WTC11 (cell line): ENCODE measurements at regions not wholly inside any gene's neighbourhood (a gene's known extent, or its start where the extent isn't known, plus 50 kb on each side); places are given as distances from the start of the nearest gene placed in this dataset.

Experiments used
- ATAC-seq: fragments of 200-7000 bp; cut with Tn5 transposase; 2 replicates; pipeline ENCODE4 v1.10.0; 2021; ENCODE audit warnings: mild to moderate bottlenecking, moderate library complexity
- CTCF ChIA-PET: fragments of 300-600 bp; sonication (Branson Sonifier 250); formaldehyde crosslinking; loops from one replicate; lab custom pipeline; 2021; ENCODE audit warnings: antibody characterized with exemption; lab: Charles Lee
- POLR2A ChIA-PET: fragments of 350-600 bp; sonication (Branson Sonifier 250); formaldehyde crosslinking; loops from one replicate; lab custom pipeline; 2021; ENCODE audit warnings: antibody characterized with exemption; lab: Charles Lee
- DNase-seq: peaks from one replicate; pipeline ENCODE4 v3.0.0; 2021; ENCODE audit warnings: low spot score
- H3K27ac Mint-ChIP-seq: 2 replicates; pipeline ENCODE4 v1.8.0; 2021; ENCODE audit warnings: mixed read lengths
- H3K27me3 Mint-ChIP-seq: 2 replicates; pipeline ENCODE4 v1.8.0; 2021; ENCODE audit warnings: low read depth, mild to moderate bottlenecking, moderate library complexity, mixed read lengths
- H3K36me3 Mint-ChIP-seq: 2 replicates; pipeline ENCODE4 v1.8.0; 2021; ENCODE audit warnings: mixed read lengths
- H3K4me1 Mint-ChIP-seq: 2 replicates; pipeline ENCODE4 v1.8.0; 2022; ENCODE audit warnings: mixed read lengths
- H3K4me3 Mint-ChIP-seq: 2 replicates; pipeline ENCODE4 v1.8.0; 2021; ENCODE audit warnings: mild to moderate bottlenecking, moderate library complexity, mixed read lengths
- H3K9me3 Mint-ChIP-seq: 2 replicates; pipeline ENCODE4 v1.8.0; 2021; ENCODE audit warnings: mixed read lengths
- AR ChIP-seq: fragments of 250-450 bp; sonication (Bioruptor Pico); IDR thresholded peaks from 2 replicates; pipeline ENCODE4 v1.9.0; 2021; ENCODE audit warnings: mild to moderate bottlenecking
- ATF6 ChIP-seq: sonication (generic); formaldehyde crosslinking; IDR thresholded peaks from 2 replicates; pipeline ENCODE4 v1.8.1; 2023; ENCODE audit warnings: mild to moderate bottlenecking, missing genetic modification reagents
- CREM ChIP-seq: sonication (generic); formaldehyde crosslinking; IDR thresholded peaks from 2 replicates; pipeline ENCODE4 v1.8.1; 2022; ENCODE audit warnings: mild to moderate bottlenecking, missing genetic modification reagents, moderate library complexity
- ELF4 ChIP-seq: sonication (generic); formaldehyde crosslinking; IDR thresholded peaks from 2 replicates; pipeline ENCODE4 v1.8.1; 2022; ENCODE audit warnings: low read depth, mild to moderate bottlenecking, moderate library complexity, missing genetic modification reagents
- ERG ChIP-seq: fragments of 250-450 bp; sonication (Bioruptor Pico); IDR thresholded peaks from 2 replicates; pipeline ENCODE4 v1.8.0; 2021; ENCODE audit warnings: mild to moderate bottlenecking
- FOXP4 ChIP-seq: sonication (generic); formaldehyde crosslinking; IDR thresholded peaks from 2 replicates; pipeline ENCODE4 v1.8.0; 2022; ENCODE audit warnings: mild to moderate bottlenecking, missing genetic modification reagents
- KAT7 ChIP-seq: sonication (generic); formaldehyde crosslinking; IDR thresholded peaks from 2 replicates; pipeline ENCODE4 v1.8.1; 2023; ENCODE audit warnings: missing genetic modification reagents, mild to moderate bottlenecking, borderline replicate concordance
- NFATC4 ChIP-seq: fragments of 250-450 bp; sonication (Bioruptor Pico); IDR thresholded peaks from 2 replicates; pipeline ENCODE4 v1.9.0; 2021; ENCODE audit warnings: mild to moderate bottlenecking
- NR3C1 ChIP-seq: sonication (generic); formaldehyde crosslinking; conservative IDR thresholded peaks from 2 replicates; pipeline ENCODE4 v1.8.1; 2023; ENCODE audit warnings: low read depth, mild to moderate bottlenecking, missing genetic modification reagents
- PRRX2 ChIP-seq: fragments of 250-450 bp; sonication (Bioruptor Pico); IDR thresholded peaks from 2 replicates; pipeline ENCODE4 v1.8.0; 2021; ENCODE audit warnings: mild to moderate bottlenecking
- SOX15 ChIP-seq: fragments of 250-450 bp; sonication (Bioruptor Pico); IDR thresholded peaks from 2 replicates; pipeline ENCODE4 v1.9.0; 2021; ENCODE audit warnings: mild to moderate bottlenecking
- USF1 ChIP-seq: sonication (generic); formaldehyde crosslinking; IDR thresholded peaks from 2 replicates; pipeline ENCODE4 v1.8.0; 2022; ENCODE audit warnings: mild to moderate bottlenecking, missing genetic modification reagents
- ZBTB43 ChIP-seq: sonication (generic); formaldehyde crosslinking; IDR thresholded peaks from 2 replicates; pipeline ENCODE4 v1.8.1; 2023; ENCODE audit warnings: mild to moderate bottlenecking, missing genetic modification reagents
- ZMAT4 ChIP-seq: fragments of 250-450 bp; sonication (Bioruptor Pico); IDR thresholded peaks from 2 replicates; pipeline ENCODE4 v1.9.0; 2021; ENCODE audit warnings: mild to moderate bottlenecking
- ZNF219 ChIP-seq: sonication (generic); formaldehyde crosslinking; IDR thresholded peaks from 2 replicates; pipeline ENCODE4 v1.8.0; 2023; ENCODE audit warnings: missing genetic modification reagents, mild to moderate bottlenecking, borderline replicate concordance
- ZNF317 ChIP-seq: sonication (generic); formaldehyde crosslinking; IDR thresholded peaks from 2 replicates; pipeline ENCODE4 v1.8.1; 2023; ENCODE audit warnings: low read depth, mild to moderate bottlenecking, moderate library complexity, missing genetic modification reagents, borderline replicate concordance
- ZNF425 ChIP-seq: fragments of 250-450 bp; sonication (Bioruptor Pico); conservative IDR thresholded peaks from 2 replicates; pipeline ENCODE4 v1.9.0; 2021; ENCODE audit warnings: mild to moderate bottlenecking

- TF ChIP-seq USF1 (CRISPR knock-in tag) (no peak), NFATC4 (no peak), CREM (CRISPR knock-in tag) (no peak)
Measured at GRCh38 chr5:120314191-120314590, 149.9 kb upstream of the PRR16 start (continued).

GRCh38 chr5:120320626-120321025 is 143.5 kb upstream of the PRR16 start:
- H3K9me3 Mint-ChIP-seq: peaks cover 14% of the 10 kb centered on the region
- no peak overlapping the region for H3K4me3 Mint-ChIP-seq
- POLR2A ChIA-PET: no interaction called here
- CTCF ChIA-PET: no interaction called here
- H3K36me3 Mint-ChIP-seq: peaks cover 8% of the 10 kb centered on the region
- no peaks in the 10 kb centered on the region for H3K27me3 Mint-ChIP-seq
- TF ChIP-seq ZMAT4 (CRISPR knock-in tag) (no peak), ERG (CRISPR knock-in tag) (no peak), ZNF219 (CRISPR knock-in tag) (no peak), ZBTB43 (CRISPR knock-in tag) (no peak), ELF4 (CRISPR knock-in tag) (no peak), NR3C1 (CRISPR knock-in tag) (no peak), SOX15 (CRISPR knock-in tag) (no peak), CREM (CRISPR knock-in tag) (no peak), ATF6 (no peak), ZNF425 (no peak), FOXP4 (CRISPR knock-in tag) (no peak), AR (CRISPR knock-in tag) (no peak), PRRX2 (CRISPR knock-in tag) (no peak), ZNF317 (no peak), KAT7 (CRISPR knock-in tag) (no peak)
- H3K4me1 Mint-ChIP-seq: peaks cover 3% of the 10 kb centered on the region; the same call in 1 of the 2 replicates
- H3K27ac Mint-ChIP-seq: no peak overlapping the region
- ATAC-seq (no peak), DNase-seq (no peak)
